ENCODE measurements at regions not wholly inside any gene's neighbourhood (a gene's known extent, or its start where the extent isn't known, plus 50 kb on each side); places are given as distances from the start of the nearest gene placed in this dataset.

DNA sequence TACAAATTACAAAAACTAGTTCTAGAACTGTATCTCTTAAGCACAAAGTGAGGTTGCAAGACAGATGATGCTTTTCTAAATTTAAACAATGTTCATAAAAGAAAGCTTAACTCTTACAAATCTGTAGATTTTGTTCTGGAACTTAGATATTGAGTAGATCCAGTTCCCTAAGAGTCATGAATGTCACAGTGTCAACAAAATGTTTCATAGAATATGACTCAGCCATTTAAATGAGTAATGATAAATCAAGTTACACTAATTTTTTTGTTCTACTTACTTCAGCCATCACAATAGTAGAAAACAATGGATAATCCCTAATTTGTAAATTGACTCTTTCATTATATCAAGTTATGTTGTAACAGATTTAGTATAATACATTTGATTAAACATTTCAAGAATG is 239.7 kb downstream of the MEF2C start:
- TF ChIP-seq, protein P1, sequence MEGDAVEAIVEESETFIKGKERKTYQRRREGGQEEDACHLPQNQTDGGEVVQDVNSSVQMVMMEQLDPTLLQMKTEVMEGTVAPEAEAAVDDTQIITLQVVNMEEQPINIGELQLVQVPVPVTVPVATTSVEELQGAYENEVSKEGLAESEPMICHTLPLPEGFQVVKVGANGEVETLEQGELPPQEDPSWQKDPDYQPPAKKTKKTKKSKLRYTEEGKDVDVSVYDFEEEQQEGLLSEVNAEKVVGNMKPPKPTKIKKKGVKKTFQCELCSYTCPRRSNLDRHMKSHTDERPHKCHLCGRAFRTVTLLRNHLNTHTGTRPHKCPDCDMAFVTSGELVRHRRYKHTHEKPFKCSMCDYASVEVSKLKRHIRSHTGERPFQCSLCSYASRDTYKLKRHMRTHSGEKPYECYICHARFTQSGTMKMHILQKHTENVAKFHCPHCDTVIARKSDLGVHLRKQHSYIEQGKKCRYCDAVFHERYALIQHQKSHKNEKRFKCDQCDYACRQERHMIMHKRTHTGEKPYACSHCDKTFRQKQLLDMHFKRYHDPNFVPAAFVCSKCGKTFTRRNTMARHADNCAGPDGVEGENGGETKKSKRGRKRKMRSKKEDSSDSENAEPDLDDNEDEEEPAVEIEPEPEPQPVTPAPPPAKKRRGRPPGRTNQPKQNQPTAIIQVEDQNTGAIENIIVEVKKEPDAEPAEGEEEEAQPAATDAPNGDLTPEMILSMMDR (IDR thresholded peaks at IDR 0.05; ENCODE audit: low read depth, low read length, poor library complexity, severe bottlenecking), result no peak
- no peak for TF ChIP-seq EZH2phosphoT487 (IDR thresholded peaks at IDR 0.05; ENCODE audit: borderline replicate concordance, low read length)

Data from DOHH2 (cell line).